ENCODE measurements at regions not wholly inside any gene's neighbourhood (a gene's known extent, or its start where the extent isn't known, plus 50 kb on each side); places are given as distances from the start of the nearest gene placed in this dataset.
"Not testable (repeated sequence)": the region's sequence is repeated elsewhere in the genome, so short reads cannot be mapped to it uniquely, and the experiment has no call there.

DNA sequence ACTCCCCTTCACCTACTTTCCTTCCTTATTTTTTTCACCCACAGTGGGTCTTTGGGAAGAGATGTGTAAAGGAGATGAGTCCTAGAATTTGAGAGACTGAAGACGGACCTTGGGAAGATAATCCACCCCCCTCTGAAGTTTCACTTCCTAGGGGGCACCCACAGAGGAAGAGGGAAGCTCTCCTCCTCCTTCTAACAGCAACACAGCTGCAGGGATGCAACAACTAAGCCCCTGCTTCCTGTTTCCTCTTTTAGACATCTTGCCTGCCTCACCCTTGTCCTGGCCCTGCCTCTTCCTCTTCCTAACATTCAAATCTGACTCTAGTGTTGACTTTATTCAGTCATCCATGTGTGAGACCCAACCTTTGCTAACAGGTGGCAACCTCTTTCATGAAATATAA lies 424.6 kb downstream of the BUD13 start:
- TF ChIP-seq, protein P1, sequence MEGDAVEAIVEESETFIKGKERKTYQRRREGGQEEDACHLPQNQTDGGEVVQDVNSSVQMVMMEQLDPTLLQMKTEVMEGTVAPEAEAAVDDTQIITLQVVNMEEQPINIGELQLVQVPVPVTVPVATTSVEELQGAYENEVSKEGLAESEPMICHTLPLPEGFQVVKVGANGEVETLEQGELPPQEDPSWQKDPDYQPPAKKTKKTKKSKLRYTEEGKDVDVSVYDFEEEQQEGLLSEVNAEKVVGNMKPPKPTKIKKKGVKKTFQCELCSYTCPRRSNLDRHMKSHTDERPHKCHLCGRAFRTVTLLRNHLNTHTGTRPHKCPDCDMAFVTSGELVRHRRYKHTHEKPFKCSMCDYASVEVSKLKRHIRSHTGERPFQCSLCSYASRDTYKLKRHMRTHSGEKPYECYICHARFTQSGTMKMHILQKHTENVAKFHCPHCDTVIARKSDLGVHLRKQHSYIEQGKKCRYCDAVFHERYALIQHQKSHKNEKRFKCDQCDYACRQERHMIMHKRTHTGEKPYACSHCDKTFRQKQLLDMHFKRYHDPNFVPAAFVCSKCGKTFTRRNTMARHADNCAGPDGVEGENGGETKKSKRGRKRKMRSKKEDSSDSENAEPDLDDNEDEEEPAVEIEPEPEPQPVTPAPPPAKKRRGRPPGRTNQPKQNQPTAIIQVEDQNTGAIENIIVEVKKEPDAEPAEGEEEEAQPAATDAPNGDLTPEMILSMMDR (IDR thresholded peaks at IDR 0.05; ENCODE audit: low read depth, low read length): no peak
- no peak overlapping the region for H3K4me3 ChIP-seq (ENCODE audit: low read depth, low read length)

DNA sequence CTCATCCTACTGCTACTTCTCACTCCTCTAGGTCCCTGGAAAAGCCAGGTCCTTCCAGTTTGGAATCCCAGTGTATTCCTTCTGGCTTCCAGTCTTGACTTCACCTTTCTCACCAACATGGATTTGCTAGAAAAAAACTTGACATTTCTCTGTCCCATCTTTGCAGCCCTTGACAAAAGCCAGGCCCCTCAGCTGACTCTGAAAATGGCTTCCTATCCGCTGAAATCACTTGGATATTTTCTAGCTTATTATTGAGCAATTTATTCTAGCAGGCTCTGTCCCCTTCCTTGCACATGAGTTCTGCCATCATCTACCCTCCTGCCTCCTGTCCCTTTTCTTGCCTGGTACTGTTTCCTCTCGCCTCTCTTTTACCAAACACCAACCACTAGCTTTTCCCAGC lies 427.2 kb downstream of the BUD13 start:
- TF ChIP-seq, protein P1 (IDR thresholded peaks at IDR 0.05; ENCODE audit: low read depth, low read length): no peak
- no peak overlapping the region for H3K4me3 ChIP-seq (ENCODE audit: low read depth, low read length)

DNA sequence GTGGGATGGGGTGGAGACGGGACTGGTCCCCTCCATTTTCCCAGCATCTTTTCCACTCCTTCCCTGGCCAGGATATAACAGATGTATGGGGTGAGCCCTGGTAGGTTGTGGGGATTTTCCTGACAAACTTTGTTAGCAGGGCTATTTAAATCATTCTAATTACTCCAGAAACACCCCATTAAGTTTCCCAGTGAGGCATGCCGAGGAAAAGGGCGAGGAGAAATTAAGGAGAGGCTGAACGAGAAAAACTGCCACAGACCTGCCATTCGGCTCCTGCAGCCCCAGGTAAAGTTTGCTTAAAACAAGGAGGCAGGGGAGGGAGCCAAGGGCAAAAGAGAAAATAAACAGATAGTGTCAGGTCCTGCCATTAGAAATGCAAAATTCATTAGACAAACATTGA lies 428.2 kb downstream of the BUD13 start:
- H3K4me3 ChIP-seq (ENCODE audit: low read depth, low read length): no peak overlapping the region
- TF ChIP-seq, protein P1 (IDR thresholded peaks at IDR 0.05; ENCODE audit: low read depth, low read length): no peak

DNA sequence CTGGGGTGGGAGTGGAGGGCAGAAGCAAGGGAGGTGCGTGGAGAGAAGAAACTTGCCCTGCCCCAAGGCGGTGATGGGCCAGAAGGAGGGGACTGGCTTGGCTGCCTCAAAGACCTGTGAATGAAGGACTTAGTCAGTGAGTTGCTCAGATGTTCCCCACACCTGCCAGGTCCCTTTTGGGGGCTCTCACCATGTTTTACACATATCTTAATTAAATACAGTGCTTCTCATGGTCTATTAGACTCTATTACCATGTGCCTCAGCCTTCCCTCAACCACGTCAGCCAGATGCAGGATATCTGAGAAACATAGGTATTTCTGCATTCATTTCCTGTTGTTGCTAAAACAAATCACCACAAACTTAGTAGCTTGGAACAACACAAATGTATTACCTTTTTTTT lies 429.5 kb downstream of the BUD13 start:
- no peak overlapping the region for H3K4me3 ChIP-seq (ENCODE audit: low read depth, low read length)
- TF ChIP-seq, protein P1 (IDR thresholded peaks at IDR 0.05; ENCODE audit: low read depth, low read length): no peak

DNA sequence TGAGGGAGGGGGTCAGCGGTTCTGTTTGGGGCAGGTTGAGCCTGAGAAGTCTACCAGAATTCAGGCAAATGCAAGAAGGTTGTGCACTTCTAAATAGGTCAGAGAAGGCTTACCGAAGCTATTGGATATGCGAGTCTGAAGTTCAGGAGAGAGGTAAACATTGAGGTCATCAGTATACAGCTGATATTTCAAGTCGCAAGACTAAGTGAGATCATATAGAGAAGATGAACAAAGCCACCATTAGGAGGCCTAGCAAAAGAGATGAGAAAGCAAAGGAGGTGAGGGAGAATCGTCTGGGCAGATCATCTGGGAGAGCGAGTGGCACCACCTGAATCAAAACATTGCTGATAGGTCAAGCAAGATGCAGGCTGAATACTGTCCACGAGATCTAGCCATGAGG lies 430.6 kb downstream of the BUD13 start:
- TF ChIP-seq, protein P1 (IDR thresholded peaks at IDR 0.05; ENCODE audit: low read depth, low read length): no peak
- H3K4me3 ChIP-seq (ENCODE audit: low read depth, low read length): no peak overlapping the region

DNA sequence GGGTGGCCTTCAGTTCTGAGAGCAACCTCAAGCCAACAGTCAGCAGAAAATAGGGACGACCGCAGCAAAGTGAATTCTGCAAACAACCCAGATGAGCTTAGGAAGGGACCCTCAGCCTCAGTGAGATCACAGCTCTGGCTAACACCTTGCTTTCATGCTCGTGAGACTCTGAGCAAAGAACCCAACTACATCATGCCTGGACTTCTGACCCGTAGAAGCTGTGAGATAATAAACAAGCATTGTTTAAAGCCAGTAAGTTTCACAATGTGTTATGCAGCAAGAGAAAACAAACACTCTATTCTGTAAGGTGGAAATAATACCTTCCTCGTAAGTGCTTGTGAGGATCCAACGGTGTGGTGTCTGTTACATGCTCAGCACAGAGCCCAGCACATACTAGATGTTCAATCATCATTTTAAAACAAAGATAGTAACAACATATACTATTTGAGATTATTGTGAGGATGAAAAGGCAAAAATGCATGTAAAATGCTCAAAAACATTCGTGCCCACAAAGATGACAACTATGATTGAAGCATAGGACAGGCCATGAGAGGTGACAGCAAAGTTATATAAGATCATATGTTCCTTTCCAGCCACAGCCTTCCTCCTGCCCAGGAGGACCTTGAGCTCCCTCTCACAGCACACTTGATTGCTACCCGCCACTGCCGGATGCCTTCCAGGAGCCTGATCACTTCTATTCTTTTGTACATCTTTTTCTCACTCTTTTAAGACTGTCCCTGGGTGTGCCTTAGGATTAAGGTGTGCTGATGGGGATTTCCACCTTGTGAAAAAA lies 433.3 kb downstream of the BUD13 start:
- no peak overlapping the region for H3K4me3 ChIP-seq (ENCODE audit: low read depth, low read length)
- TF ChIP-seq, protein P1 (IDR thresholded peaks at IDR 0.05; ENCODE audit: low read depth, low read length): no peak

DNA sequence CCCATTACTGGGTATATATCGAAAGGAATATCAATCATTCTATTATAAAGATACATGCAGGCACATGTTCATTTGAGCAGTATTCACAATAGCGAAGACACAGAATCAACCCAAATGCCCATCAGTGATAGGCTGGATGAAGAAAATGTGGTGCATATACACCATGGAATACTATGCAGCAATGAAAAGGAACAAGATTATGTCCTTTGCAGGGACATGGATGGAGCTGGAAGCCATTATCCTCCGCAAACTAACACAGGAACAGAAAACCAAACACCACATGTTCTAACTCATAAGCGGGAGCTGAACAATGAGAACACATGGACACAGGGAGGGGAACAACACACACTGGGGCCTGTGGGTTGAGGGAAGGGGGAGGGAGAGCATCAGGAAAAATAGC lies 434.3 kb downstream of the BUD13 start:
- H3K4me3 ChIP-seq (ENCODE audit: low read depth, low read length): not testable (repeated sequence)

DNA sequence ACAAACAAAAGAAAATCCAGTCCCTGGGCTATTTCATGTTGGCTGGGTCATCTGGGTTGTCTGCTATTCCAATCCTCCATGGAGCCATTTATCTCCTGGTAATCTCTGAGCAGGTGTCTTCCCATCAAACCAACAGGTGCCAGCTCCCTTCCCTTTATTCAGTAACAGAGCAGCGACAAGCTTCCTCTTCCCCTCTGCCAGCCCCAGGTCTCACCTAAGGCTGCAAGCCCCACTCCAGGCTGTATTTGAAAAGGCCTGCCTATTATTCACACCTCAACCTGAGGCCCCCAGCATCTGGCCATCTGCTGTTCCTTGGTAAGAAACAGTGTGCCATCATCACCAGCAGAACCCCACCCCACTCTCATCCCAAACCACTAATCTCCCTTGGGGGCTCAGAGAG lies 436.2 kb downstream of the BUD13 start:
- TF ChIP-seq, protein P1 (IDR thresholded peaks at IDR 0.05; ENCODE audit: low read depth, low read length): no peak
- no peak overlapping the region for H3K4me3 ChIP-seq (ENCODE audit: low read depth, low read length)
